HS-5 (cell line): ENCODE measurements at regions not wholly inside any gene's neighbourhood (a gene's known extent, or its start where the extent isn't known, plus 50 kb on each side); places are given as distances from the start of the nearest gene placed in this dataset.
A peak's percentile ranks its signal among the peaks of the same experiment; 100 is the strongest.

Experiments used
- DNase-seq: peaks from one replicate; pipeline ENCODE4 v3.0.0-alpha.2; 2012; ENCODE audit warnings: low read depth

- DNase-seq = no peak
Observed at GRCh38 chr1:193562121-193562520, 375.7 kb upstream of the B3GALT2 start.

- peak; percentile 76 for DNase-seq
Observed at GRCh38 chr1:193558491-193559028, 372.1 kb upstream of the B3GALT2 start.

GRCh38 chr1:193555662-193556441, 369.4 kb upstream of the B3GALT2 start:
- no peak for DNase-seq

- no peak for DNase-seq
Observed at GRCh38 chr1:193553564-193553963, 367.2 kb upstream of the B3GALT2 start.

- DNase-seq = no peak
Observed at GRCh38 chr1:193552274-193552673, 365.9 kb upstream of the B3GALT2 start.

GRCh38 chr1:193549081-193549480, 362.7 kb upstream of the B3GALT2 start:
- DNase-seq = no peak

GRCh38 chr1:193545171-193545570, 358.8 kb upstream of the B3GALT2 start:
- DNase-seq = no peak

GRCh38 chr1:193543259-193543658, 356.8 kb upstream of the B3GALT2 start:
- no peak for DNase-seq

- DNase-seq = no peak
Observed at GRCh38 chr1:193542690-193543089, 356.3 kb upstream of the B3GALT2 start.

- DNase-seq = no peak
Observed at GRCh38 chr1:193540511-193540910, 354.1 kb upstream of the B3GALT2 start.

- no peak for DNase-seq
Observed at GRCh38 chr1:193539731-193540459, 353.5 kb upstream of the B3GALT2 start.

- DNase-seq = no peak
Observed at GRCh38 chr1:193538680-193539079, 352.3 kb upstream of the B3GALT2 start.

GRCh38 chr1:193538003-193538354, 351.6 kb upstream of the B3GALT2 start:
- no peak for DNase-seq

- no peak for DNase-seq
Observed at GRCh38 chr1:193537266-193538002, 351.0 kb upstream of the B3GALT2 start.

GRCh38 chr1:193533853-193534252, 347.4 kb upstream of the B3GALT2 start:
- DNase-seq = no peak

GRCh38 chr1:193525917-193526710, 339.7 kb upstream of the B3GALT2 start:
- DNase-seq = no peak

GRCh38 chr1:193525411-193525810, 339.0 kb upstream of the B3GALT2 start:
- no peak for DNase-seq

GRCh38 chr1:193524616-193525015, 338.2 kb upstream of the B3GALT2 start:
- no peak for DNase-seq

GRCh38 chr1:193524021-193524420, 337.6 kb upstream of the B3GALT2 start:
- DNase-seq = no peak

GRCh38 chr1:193520472-193520871, 334.1 kb upstream of the B3GALT2 start:
- no peak for DNase-seq

GRCh38 chr1:193519922-193520321, 333.5 kb upstream of the B3GALT2 start:
- DNase-seq = no peak
